Loucy (cell line): ENCODE measurements at regions not wholly inside any gene's neighbourhood (a gene's known extent, or its start where the extent isn't known, plus 50 kb on each side); places are given as distances from the start of the nearest gene placed in this dataset.

Experiments
- H2AFZ ChIP-seq: fragments of 200-600 bp; sonication (generic); 2 replicates; pipeline ENCODE4 v1.6.0; 2016; ENCODE audit warnings: antibody characterized with exemption, mild to moderate bottlenecking, low read length, moderate library complexity
- H3F3A ChIP-seq: fragments of 200-600 bp; 2 replicates; pipeline ENCODE4 v1.6.0; 2016; ENCODE audit warnings: antibody characterized with exemption, low read depth, mild to moderate bottlenecking
- H3K27me3 ChIP-seq: fragments of 200-600 bp; sonication (generic); 2 replicates; pipeline ENCODE4 v1.6.1; 2014; ENCODE audit warnings: low read length, mild to moderate bottlenecking; ENCODE audit not compliant: insufficient read depth, poor library complexity, severe bottlenecking
- H3K36me3 ChIP-seq: fragments of 200-600 bp; sonication (generic); 2 replicates; pipeline ENCODE4 v1.6.1; 2016; ENCODE audit warnings: low read length; ENCODE audit not compliant: insufficient read depth
- H3K4me1 ChIP-seq: fragments of 200-600 bp; sonication (generic); 2 replicates; pipeline ENCODE4 v1.5.1; 2014; ENCODE audit warnings: low read length, mild to moderate bottlenecking; ENCODE audit not compliant: insufficient read depth, poor library complexity, severe bottlenecking
- H3K4me2 ChIP-seq: fragments of 200-600 bp; sonication (generic); 2 replicates; pipeline ENCODE4 v1.6.0; 2014; ENCODE audit warnings: antibody characterized with exemption, low read length, low read depth, mild to moderate bottlenecking; ENCODE audit not compliant: poor library complexity, severe bottlenecking
- H3K4me3 ChIP-seq: fragments of 200-600 bp; sonication (generic); 2 replicates; pipeline ENCODE4 v1.5.1; 2014; ENCODE audit warnings: low read length, mild to moderate bottlenecking, mixed read lengths; ENCODE audit not compliant: poor library complexity, severe bottlenecking
- H3K79me2 ChIP-seq: fragments of 200-600 bp; sonication (generic); 2 replicates; pipeline ENCODE4 v1.6.1; 2014; ENCODE audit warnings: low read length; ENCODE audit not compliant: insufficient read depth
- H3K9ac ChIP-seq: fragments of 200-600 bp; sonication (generic); 2 replicates; pipeline ENCODE4 v1.6.0; 2014; ENCODE audit warnings: mild to moderate bottlenecking, low read depth, low read length, moderate library complexity; ENCODE audit not compliant: poor library complexity, severe bottlenecking
- H3K9me2 ChIP-seq: fragments of 200-600 bp; sonication (generic); replicated peaks from 2 replicates; pipeline ENCODE4 v1.6.1; 2016; ENCODE audit warnings: low read depth, low read length, mixed read lengths
- H3K9me3 ChIP-seq: fragments of 200-600 bp; sonication (generic); 2 replicates; pipeline ENCODE4 v1.6.1; 2014; ENCODE audit warnings: mild to moderate bottlenecking, antibody characterized with exemption, low read length, low read depth; ENCODE audit not compliant: insufficient read depth
- H4K20me1 ChIP-seq: fragments of 200-600 bp; sonication (generic); 2 replicates; pipeline ENCODE4 v1.6.0; 2014; ENCODE audit warnings: antibody characterized with exemption, low read length, mild to moderate bottlenecking; ENCODE audit not compliant: insufficient read depth, poor library complexity, severe bottlenecking
- CTCF ChIP-seq: fragments of 200-600 bp; sonication (generic); conservative IDR thresholded peaks from 2 replicates; pipeline ENCODE4 v1.5.1; 2014; ENCODE audit warnings: mild to moderate bottlenecking, antibody characterized with exemption, low read length
- EZH2phosphoT487 ChIP-seq: fragments of 200-600 bp; IDR thresholded peaks from 2 replicates; pipeline ENCODE4 v1.6.1; 2018; ENCODE audit warnings: antibody characterized with exemption, mild to moderate bottlenecking, moderate library complexity, borderline replicate concordance

GRCh38 chr3:101144105-101144504 lies 150.9 kb upstream of the ABI3BP start:
- Histone ChIP-seq H3K4me1 (peaks cover 6% of the 10 kb centered on the region), H3K79me2 (no peaks in the 10 kb centered on the region), H3K9me2 (no peaks in the 10 kb centered on the region), H3K9ac (no peak overlapping the region), H4K20me1 (no peaks in the 10 kb centered on the region), H3K4me2 (no peak overlapping the region), H2AFZ (no peak overlapping the region), H3F3A (no peaks in the 10 kb centered on the region), H3K27me3 (no peaks in the 10 kb centered on the region), H3K9me3 (no peaks in the 10 kb centered on the region), H3K4me3 (no peak overlapping the region), H3K36me3 (no peaks in the 10 kb centered on the region)
- TF ChIP-seq EZH2phosphoT487 (no peak), CTCF (no peak)

DNA sequence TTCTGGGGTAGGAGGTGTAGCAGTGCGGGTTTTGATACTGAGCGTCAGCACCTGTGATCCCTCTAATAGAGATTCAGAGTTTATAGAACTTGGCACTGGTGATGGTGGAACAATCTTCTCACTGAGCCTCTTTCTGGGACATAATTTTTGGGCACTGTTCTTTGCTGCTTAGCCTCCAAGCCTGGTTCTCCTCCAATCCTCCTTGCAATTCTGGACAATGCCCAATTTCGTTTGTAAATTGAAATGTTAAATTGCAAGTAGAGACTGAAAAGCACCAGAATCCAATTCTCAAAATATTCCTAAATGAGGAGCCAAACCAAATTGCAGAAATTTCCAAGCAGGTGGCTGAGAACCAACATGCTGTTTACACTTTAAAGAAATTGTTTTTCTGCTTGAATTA lies 149.8 kb upstream of the ABI3BP start:
- Histone ChIP-seq H3K27me3 (no peaks in the 10 kb centered on the region), H3F3A (no peaks in the 10 kb centered on the region), H2AFZ (no peak overlapping the region), H3K4me1 (peaks cover 6% of the 10 kb centered on the region), H3K36me3 (no peaks in the 10 kb centered on the region), H3K79me2 (no peaks in the 10 kb centered on the region), H3K4me3 (no peak overlapping the region), H3K9me2 (no peaks in the 10 kb centered on the region), H3K4me2 (no peak overlapping the region), H4K20me1 (no peaks in the 10 kb centered on the region), H3K9ac (no peak overlapping the region), H3K9me3 (no peaks in the 10 kb centered on the region)
- TF ChIP-seq CTCF, result no peak
- no peak for TF ChIP-seq EZH2phosphoT487

GRCh38 chr3:101142160-101142559 lies 148.9 kb upstream of the ABI3BP start:
- no peaks in the 10 kb centered on the region for H3K9me3 ChIP-seq
- no peak overlapping the region for H3K4me2 ChIP-seq
- no peaks in the 10 kb centered on the region for H3K79me2 ChIP-seq
- no peaks in the 10 kb centered on the region for H3K27me3 ChIP-seq
- TF ChIP-seq CTCF, result no peak
- no peak for TF ChIP-seq EZH2phosphoT487
- H3K4me3 ChIP-seq, result no peak overlapping the region
- no peaks in the 10 kb centered on the region for H3K9me2 ChIP-seq
- no peak overlapping the region for H3K9ac ChIP-seq
- H3K36me3 ChIP-seq, result no peaks in the 10 kb centered on the region
- no peak overlapping the region for H2AFZ ChIP-seq
- no peaks in the 10 kb centered on the region for H3F3A ChIP-seq
- H4K20me1 ChIP-seq, result no peaks in the 10 kb centered on the region
- H3K4me1 ChIP-seq, result peaks cover 6% of the 10 kb centered on the region
